OCI-LY1 (cell line): ENCODE measurements at regions not wholly inside any gene's neighbourhood (a gene's known extent, or its start where the extent isn't known, plus 50 kb on each side); places are given as distances from the start of the nearest gene placed in this dataset.

ENCODE experiments used
- H2AFZ ChIP-seq: fragments of 200-600 bp; sonication (generic), shearing (Covaris generic); 2 replicates; pipeline ENCODE4 v1.6.0; 2014; ENCODE audit warnings: antibody characterized with exemption, mild to moderate bottlenecking, low read length
- H3F3A ChIP-seq: fragments of 200-600 bp; sonication (generic), shearing (Covaris generic); 2 replicates; pipeline ENCODE4 v1.6.0; 2014; ENCODE audit warnings: mild to moderate bottlenecking, antibody characterized with exemption, low read length, moderate library complexity; ENCODE audit not compliant: insufficient read depth
- H3K27ac ChIP-seq: fragments of 200-600 bp; sonication (generic); 2 replicates; pipeline ENCODE4 v1.5.1; 2014; ENCODE audit warnings: low read length, mixed run types, mild to moderate bottlenecking, low read depth; ENCODE audit not compliant: poor library complexity, severe bottlenecking
- H3K27me3 ChIP-seq: fragments of 200-600 bp; sonication (generic); 2 replicates; pipeline ENCODE4 v1.6.0; 2014; ENCODE audit warnings: antibody characterized with exemption, mild to moderate bottlenecking, low read length, moderate library complexity; ENCODE audit not compliant: insufficient read depth
- H3K36me3 ChIP-seq: fragments of 200-600 bp; sonication (generic); 2 replicates; pipeline ENCODE4 v1.6.1; 2014; ENCODE audit warnings: mild to moderate bottlenecking, antibody characterized with exemption, low read length, moderate library complexity, mixed read lengths; ENCODE audit not compliant: insufficient read depth
- H3K4me1 ChIP-seq: fragments of 200-600 bp; sonication (generic); 2 replicates; pipeline ENCODE4 v1.5.1; 2014; ENCODE audit warnings: mild to moderate bottlenecking, low read length, moderate library complexity; ENCODE audit not compliant: insufficient read depth, severe bottlenecking
- H3K4me2 ChIP-seq: fragments of 200-600 bp; sonication (generic), shearing (Covaris generic); 2 replicates; pipeline ENCODE4 v1.6.1; 2014; ENCODE audit warnings: low read length
- H3K4me3 ChIP-seq: fragments of 200-600 bp; sonication (generic); 2 replicates; pipeline ENCODE4 v1.5.1; 2014; ENCODE audit warnings: low read length, low read depth, mild to moderate bottlenecking, mixed read lengths; ENCODE audit not compliant: poor library complexity, severe bottlenecking
- H3K79me2 ChIP-seq: fragments of 200-600 bp; shearing (Covaris generic); 2 replicates; pipeline ENCODE4 v1.6.1; 2016; ENCODE audit warnings: mixed run types, low read length, mixed read lengths; ENCODE audit not compliant: insufficient read depth
- H3K9ac ChIP-seq: fragments of 200-600 bp; sonication (generic), shearing (Covaris generic); 2 replicates; pipeline ENCODE4 v1.6.1; 2014; ENCODE audit warnings: mild to moderate bottlenecking, low read length, mixed read lengths
- H3K9me2 ChIP-seq: fragments of 200-600 bp; sonication (generic), shearing (Covaris generic); 2 replicates; pipeline ENCODE4 v1.6.1; 2014; ENCODE audit warnings: low read depth, mild to moderate bottlenecking, low read length, mixed read lengths
- H3K9me3 ChIP-seq: fragments of 200-600 bp; shearing (Covaris generic); 2 replicates; pipeline ENCODE4 v1.6.1; 2014; ENCODE audit warnings: low read length, mixed read lengths
- H4K20me1 ChIP-seq: fragments of 200-600 bp; sonication (generic), shearing (Covaris generic); 2 replicates; pipeline ENCODE4 v1.6.0; 2016; ENCODE audit warnings: mild to moderate bottlenecking, low read length; ENCODE audit not compliant: insufficient read depth
- EZH2 ChIP-seq: fragments of 200-600 bp; sonication (generic), shearing (Covaris generic); IDR thresholded peaks from 2 replicates; pipeline ENCODE4 v1.8.0; 2017; ENCODE audit warnings: borderline replicate concordance, mixed run types, mild to moderate bottlenecking, antibody characterized with exemption, low read length, moderate library complexity, mixed read lengths
- TF ChIP-seq, protein P1 (sequence below): fragments of 200-600 bp; sonication (generic), shearing (Covaris generic); IDR thresholded peaks from 2 replicates; pipeline ENCODE4 v1.5.1; 2017; ENCODE audit warnings: mild to moderate bottlenecking, antibody characterized with exemption, low read length, moderate library complexity, mixed read lengths

DNA sequence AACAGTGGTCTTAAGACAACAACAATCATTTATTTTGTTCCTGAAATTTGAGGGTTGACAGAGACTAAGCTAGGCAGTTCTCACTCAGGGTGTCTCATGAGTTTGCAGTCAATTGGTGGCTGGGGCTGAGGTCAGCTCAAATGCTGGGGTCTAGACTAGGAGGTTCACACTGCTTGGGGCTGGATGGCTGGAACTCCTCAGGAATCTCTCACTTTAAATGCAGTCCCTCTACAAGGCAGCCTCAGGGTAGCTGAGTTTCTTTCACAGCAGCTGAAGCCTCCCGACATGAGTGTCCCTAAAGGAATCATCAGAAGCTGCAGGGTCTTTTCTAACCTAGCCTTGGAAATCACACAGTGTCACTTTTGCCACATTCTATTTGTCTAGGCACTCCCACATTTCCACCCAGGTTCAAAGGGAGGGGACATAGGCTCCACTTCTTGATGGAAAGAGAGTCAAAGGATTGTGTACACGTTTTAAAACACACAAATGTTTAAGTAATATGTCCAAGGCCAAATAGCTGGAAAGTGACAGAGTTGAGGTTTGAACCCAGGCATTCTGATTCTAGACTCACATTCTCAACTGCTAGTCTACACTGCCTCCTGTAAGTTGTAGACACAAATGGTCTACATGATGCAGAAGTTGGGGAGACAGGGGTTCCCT, 133.8 kb downstream of the ZFP36L2 start:
- Histone ChIP-seq H3K27ac (no peak overlapping the region), H3K4me3 (no peak overlapping the region), H3K4me1 (no peaks in the 10 kb centered on the region), H3K4me2 (no peak overlapping the region), H3K9ac (no peak overlapping the region), H3K9me2 (no peaks in the 10 kb centered on the region), H3F3A (no peaks in the 10 kb centered on the region), H2AFZ (no peak overlapping the region), H4K20me1 (no peaks in the 10 kb centered on the region), H3K79me2 (no peaks in the 10 kb centered on the region), H3K36me3 (no peaks in the 10 kb centered on the region), H3K27me3 (no peaks in the 10 kb centered on the region), H3K9me3 (no peaks in the 10 kb centered on the region)
- no peak for TF ChIP-seq EZH2
- TF ChIP-seq, protein P1, sequence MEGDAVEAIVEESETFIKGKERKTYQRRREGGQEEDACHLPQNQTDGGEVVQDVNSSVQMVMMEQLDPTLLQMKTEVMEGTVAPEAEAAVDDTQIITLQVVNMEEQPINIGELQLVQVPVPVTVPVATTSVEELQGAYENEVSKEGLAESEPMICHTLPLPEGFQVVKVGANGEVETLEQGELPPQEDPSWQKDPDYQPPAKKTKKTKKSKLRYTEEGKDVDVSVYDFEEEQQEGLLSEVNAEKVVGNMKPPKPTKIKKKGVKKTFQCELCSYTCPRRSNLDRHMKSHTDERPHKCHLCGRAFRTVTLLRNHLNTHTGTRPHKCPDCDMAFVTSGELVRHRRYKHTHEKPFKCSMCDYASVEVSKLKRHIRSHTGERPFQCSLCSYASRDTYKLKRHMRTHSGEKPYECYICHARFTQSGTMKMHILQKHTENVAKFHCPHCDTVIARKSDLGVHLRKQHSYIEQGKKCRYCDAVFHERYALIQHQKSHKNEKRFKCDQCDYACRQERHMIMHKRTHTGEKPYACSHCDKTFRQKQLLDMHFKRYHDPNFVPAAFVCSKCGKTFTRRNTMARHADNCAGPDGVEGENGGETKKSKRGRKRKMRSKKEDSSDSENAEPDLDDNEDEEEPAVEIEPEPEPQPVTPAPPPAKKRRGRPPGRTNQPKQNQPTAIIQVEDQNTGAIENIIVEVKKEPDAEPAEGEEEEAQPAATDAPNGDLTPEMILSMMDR = no peak

DNA sequence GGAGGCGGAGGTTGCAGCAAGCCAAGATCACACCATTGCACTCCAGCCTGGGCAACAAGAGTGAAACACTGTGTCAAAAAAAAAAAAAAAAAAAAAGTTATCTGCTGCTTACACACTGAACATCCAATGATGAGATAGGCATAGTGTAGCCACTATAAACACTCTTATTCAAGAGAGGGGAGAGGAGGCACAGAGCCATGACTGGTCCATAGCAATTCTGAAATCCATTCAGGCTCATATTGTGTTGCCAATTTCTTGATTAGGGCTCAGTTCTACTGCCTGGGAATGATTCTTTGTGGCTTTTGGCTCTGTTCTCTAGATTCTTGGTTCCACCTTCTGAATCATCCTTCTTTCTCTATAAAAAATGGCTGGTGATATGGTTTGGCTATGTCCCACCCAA, 136.1 kb downstream of the ZFP36L2 start:
- Histone ChIP-seq H3K9ac (no peak overlapping the region), H3F3A (no peaks in the 10 kb centered on the region), H3K4me1 (no peaks in the 10 kb centered on the region), H3K9me2 (no peaks in the 10 kb centered on the region), H2AFZ (no peak overlapping the region), H3K4me2 (no peak overlapping the region), H3K4me3 (no peak overlapping the region), H3K36me3 (no peaks in the 10 kb centered on the region), H3K9me3 (no peaks in the 10 kb centered on the region), H4K20me1 (no peaks in the 10 kb centered on the region), H3K27me3 (no peaks in the 10 kb centered on the region), H3K79me2 (no peaks in the 10 kb centered on the region), H3K27ac (no peak overlapping the region)
- TF ChIP-seq, protein P1 = no peak
- TF ChIP-seq EZH2 = no peak

DNA sequence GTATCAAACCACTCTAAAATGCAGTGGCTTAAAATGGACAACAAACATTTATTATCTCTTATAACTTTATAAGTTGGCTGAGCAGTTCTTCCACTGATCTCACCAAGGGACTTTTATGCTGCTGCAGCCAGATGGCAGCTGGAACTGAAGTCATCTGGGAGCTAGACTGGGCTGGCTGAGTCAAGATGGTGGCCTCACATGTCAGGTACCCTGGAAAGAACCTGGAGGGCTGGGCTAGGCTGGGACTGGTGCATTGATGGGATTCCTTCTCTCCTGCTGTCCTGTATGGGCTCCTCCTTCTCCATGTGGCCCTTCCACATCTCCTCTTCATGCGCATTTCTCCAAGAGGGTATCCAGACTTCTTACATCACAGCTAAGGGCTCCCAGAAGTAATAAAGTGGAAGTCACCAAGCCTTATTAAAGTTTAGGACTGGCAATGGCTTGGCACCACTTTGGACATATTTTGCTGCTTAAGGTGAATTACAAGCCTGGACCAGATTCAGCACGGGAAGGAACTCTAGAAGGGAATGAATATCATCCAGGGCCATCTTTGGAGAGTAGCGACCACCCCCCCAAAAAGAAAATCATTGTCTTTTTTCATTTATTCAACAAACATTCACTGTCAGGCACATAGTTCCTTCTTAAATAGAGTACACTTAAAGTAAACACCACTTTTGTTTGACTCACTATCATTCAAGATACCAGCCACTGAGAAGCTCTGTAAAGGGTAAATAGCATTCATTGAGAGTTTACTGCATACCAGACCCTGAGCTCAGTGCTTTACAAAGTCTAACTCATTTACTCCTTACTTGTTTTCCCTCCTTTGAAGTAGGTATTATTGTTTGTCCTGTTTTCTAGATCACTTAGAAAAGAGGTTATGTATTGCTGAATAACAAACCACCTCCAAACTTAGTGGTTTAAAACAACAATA, 138.0 kb downstream of the ZFP36L2 start:
- TF ChIP-seq, protein P1 = no peak
- no peak for TF ChIP-seq EZH2
- H2AFZ ChIP-seq = no peak overlapping the region
- no peaks in the 10 kb centered on the region for H3K4me1 ChIP-seq
- H3K9ac ChIP-seq = no peak overlapping the region
- H3F3A ChIP-seq = no peaks in the 10 kb centered on the region
- no peak overlapping the region for H3K4me3 ChIP-seq
- H3K4me2 ChIP-seq = no peak overlapping the region
- H3K36me3 ChIP-seq = no peaks in the 10 kb centered on the region
- H4K20me1 ChIP-seq = no peaks in the 10 kb centered on the region
- H3K9me3 ChIP-seq = no peaks in the 10 kb centered on the region
- H3K27me3 ChIP-seq = peaks cover 3% of the 10 kb centered on the region; the same call in 1 of the 2 replicates
- no peaks in the 10 kb centered on the region for H3K9me2 ChIP-seq
- no peaks in the 10 kb centered on the region for H3K79me2 ChIP-seq
- no peak overlapping the region for H3K27ac ChIP-seq
